GM06990 (cell line): ENCODE measurements at regions not wholly inside any gene's neighbourhood (a gene's known extent, or its start where the extent isn't known, plus 50 kb on each side); places are given as distances from the start of the nearest gene placed in this dataset.

ENCODE experiments used
- DNase-seq: peaks from one replicate; pipeline ENCODE4 v3.0.0-alpha.2; 2011; ENCODE audit not compliant: insufficient read length; ENCODE audit errors: extremely low read depth
- H3K27me3 ChIP-seq: replicated peaks from 2 replicates; pipeline ENCODE4 v1.6.0; 2011; ENCODE audit warnings: low read length; ENCODE audit not compliant: control insufficient read depth, insufficient read depth
- H3K36me3 ChIP-seq: 2 replicates; pipeline ENCODE4 v1.5.1; 2011; ENCODE audit warnings: low read length; ENCODE audit not compliant: control insufficient read depth, insufficient read depth
- H3K4me3 ChIP-seq: replicated peaks from 2 replicates; pipeline ENCODE4 v1.5.1; 2011; ENCODE audit warnings: low read depth, mild to moderate bottlenecking, control low read depth, low read length
- CTCF ChIP-seq: IDR thresholded peaks from 2 replicates; pipeline ENCODE4 v1.5.1; 2011; ENCODE audit warnings: low read length, control low read depth, mild to moderate bottlenecking, inconsistent platforms; ENCODE audit not compliant: insufficient read depth, poor library complexity, severe bottlenecking

GRCh38 chrX:140354431-140355120, 150.3 kb downstream of the SOX3 start:
- TF ChIP-seq CTCF, result no peak
- Histone ChIP-seq H3K4me3 (no peak overlapping the region), H3K27me3 (no peaks in the 10 kb centered on the region), H3K36me3 (no peaks in the 10 kb centered on the region)
- DNase-seq, result no peak

- TF ChIP-seq CTCF, result no peak
- no peak overlapping the region for H3K4me3 ChIP-seq
- DNase-seq, result no peak
- no peaks in the 10 kb centered on the region for H3K27me3 ChIP-seq
- no peaks in the 10 kb centered on the region for H3K36me3 ChIP-seq
Measured at GRCh38 chrX:140346729-140347128, 158.1 kb downstream of the SOX3 start.

GRCh38 chrX:140343226-140343868, 161.5 kb downstream of the SOX3 start:
- no peak for DNase-seq
- H3K27me3 ChIP-seq, result no peaks in the 10 kb centered on the region

GRCh38 chrX:140342410-140342809, 162.5 kb downstream of the SOX3 start:
- TF ChIP-seq CTCF, result no peak
- DNase-seq, result no peak
- H3K27me3 ChIP-seq, result no peaks in the 10 kb centered on the region
- no peaks in the 10 kb centered on the region for H3K36me3 ChIP-seq
- no peak overlapping the region for H3K4me3 ChIP-seq

More at GRCh38 chrX:140343226-140343868, 161.5 kb downstream of the SOX3 start:
- Histone ChIP-seq H3K36me3 (no peaks in the 10 kb centered on the region), H3K4me3 (no peak overlapping the region)
- no peak for TF ChIP-seq CTCF

- no peak for TF ChIP-seq CTCF
- DNase-seq, result no peak
- Histone ChIP-seq H3K4me3 (no peak overlapping the region), H3K27me3 (no peaks in the 10 kb centered on the region), H3K36me3 (no peaks in the 10 kb centered on the region)
Measured at GRCh38 chrX:140337263-140337662, 167.6 kb downstream of the SOX3 start.

GRCh38 chrX:140318296-140318695, 186.6 kb downstream of the SOX3 start:
- no peak for DNase-seq
- Histone ChIP-seq H3K36me3 (no peaks in the 10 kb centered on the region), H3K27me3 (no peaks in the 10 kb centered on the region), H3K4me3 (no peak overlapping the region)
- TF ChIP-seq CTCF, result no peak
